HG03571 (cell line): ENCODE measurements at regions not wholly inside any gene's neighbourhood (a gene's known extent, or its start where the extent isn't known, plus 50 kb on each side); places are given as distances from the start of the nearest gene placed in this dataset.

Source experiments
- ATAC-seq: cut with Tn5 transposase; IDR thresholded peaks from one replicate; pipeline ENCODE4 v1.9.1; 2021; ENCODE audit not compliant: unreplicated experiment

DNA sequence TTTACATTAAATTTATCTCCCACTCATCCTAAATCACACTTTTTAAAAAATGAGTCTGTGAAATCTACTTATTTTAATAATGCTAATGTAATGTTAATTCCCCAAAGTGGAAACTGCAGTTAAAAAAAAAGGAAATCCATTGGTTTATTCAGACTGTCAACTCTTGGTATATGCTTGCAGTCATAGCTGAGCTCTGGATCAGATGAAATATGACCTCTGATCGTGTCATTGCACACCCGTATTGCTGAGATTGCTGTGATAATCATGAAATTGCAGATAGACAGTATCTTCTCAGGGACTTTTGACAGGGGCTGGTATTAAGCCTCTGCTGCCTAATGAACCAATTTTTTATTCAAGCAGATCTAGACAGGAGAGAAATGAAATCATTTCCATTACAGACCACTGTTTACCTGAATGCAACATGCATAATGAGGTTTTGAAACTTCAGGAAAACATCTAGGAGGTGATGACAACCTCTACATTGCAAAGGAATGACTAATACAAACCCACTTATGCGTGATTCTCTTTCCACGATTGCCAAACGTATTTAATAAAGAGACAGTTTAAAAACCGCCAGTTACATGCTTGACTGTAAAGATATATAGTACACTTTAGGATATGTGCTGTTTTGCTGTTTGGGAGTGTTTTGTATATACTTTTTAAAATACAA lies 138.3 kb upstream of the PUDP start:
- no peak for ATAC-seq

DNA sequence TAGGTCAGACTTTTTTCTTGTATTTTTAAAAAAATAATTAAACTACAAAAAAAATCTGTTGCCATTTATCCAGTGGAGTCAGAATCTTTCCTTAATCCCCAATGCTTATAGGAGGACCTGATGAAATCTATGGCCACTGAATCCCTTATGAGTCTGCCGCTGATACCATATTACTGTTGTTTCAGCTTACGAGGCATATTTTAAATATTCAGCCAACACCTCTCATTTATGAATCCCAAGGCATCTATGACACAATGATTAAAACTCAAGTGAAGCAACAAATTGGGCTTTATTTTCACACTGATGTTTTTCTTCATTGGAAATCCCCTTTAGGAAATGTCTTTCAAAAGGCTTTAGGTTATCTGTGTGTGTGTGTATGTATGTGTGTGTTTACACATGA lies 137.8 kb upstream of the PUDP start:
- no peak for ATAC-seq

DNA sequence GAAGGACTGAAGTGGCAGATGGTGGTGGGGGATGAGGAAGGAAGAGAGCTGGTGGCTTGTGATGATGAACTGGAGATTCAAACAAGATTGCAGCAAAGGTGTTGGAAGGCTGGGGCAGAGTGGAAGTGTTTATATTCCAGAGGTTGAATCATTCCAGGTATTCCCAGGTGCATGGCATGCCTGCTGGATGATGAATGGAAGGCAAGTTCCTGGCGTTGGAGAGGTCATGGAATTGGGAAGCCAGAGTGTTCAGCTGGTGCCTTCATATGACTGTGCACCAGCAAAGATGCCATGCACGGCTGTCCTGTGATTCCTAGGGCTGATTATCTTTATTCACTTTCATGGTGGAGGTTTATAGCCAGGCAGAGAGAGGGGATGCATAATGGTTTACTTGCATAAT lies 135.8 kb upstream of the PUDP start:
- ATAC-seq = no peak

DNA sequence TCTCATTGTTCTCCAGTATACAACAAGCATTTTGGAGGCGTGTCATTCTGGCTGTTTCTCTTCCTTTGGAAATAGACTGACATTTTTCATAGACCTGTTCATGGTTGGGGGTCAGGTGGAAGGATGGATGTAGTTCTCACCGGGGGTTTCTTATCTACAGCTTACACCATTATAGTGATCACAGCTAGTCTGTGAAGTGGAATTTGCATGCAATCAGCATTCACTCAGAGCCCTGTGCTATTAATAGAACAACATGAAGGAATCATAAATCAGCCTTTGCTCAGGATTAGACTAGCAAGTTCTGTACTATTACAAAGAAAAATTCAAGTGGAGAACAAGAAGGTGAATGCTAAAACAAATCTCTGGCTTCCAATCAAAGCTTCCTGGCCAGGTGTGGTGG lies 132.6 kb upstream of the PUDP start:
- no peak for ATAC-seq

DNA sequence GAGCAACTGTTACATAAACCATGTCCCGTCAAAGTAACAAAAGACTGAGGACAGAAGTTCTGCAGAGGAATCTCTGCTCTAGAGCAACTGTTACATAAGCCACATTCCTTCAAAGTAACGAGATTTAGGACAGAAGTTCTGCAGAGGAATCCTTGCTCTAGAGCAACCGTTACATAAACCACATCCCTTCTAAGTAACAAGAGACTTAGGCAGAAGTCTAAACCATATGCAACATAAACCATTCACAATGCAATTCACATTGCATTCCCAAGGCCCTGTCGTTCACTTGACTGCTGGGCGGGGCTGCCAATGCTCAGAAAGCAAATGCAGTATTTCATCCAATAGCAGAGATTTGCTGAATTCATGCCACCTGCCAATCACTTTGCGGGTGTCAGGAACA lies 124.4 kb upstream of the PUDP start:
- no peak for ATAC-seq

DNA sequence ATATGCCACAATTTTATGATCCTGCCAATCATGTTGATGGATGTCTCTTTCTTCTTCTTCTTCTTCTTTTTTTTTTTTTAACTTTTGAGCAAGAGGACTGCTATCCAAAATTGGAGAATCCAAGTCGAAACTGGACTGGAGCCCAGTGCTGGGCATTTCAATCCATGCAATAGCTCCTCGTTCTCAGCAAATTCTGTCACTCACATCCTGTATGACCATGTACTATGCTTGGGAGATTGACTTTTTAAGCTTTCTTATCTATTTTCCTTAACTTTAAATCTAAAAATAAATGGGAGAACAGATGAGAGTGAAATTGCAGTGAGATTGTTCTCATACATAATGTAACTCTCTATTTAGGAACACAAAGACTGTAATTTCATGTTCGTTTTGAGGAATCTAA lies 123.0 kb upstream of the PUDP start:
- ATAC-seq = no peak

DNA sequence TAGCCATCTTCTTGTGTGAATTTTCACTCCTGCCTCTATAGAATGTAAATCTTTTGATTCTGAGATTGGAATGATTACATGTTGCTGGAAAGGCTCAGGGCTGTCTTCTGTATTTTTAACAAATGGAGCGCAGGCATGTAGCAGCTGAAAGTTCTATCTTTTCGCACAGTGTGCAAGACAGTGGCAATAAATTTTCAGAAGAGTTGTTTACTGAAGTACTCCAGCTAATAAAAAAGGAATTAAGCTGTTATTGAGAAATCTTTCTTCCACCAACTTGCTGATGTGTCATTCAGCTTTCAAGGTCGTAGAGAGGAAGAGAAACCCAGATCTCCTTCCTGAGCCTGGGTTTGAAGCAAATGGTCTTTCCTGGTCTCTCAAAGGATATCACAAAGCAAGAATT lies 122.0 kb upstream of the PUDP start:
- no peak for ATAC-seq

DNA sequence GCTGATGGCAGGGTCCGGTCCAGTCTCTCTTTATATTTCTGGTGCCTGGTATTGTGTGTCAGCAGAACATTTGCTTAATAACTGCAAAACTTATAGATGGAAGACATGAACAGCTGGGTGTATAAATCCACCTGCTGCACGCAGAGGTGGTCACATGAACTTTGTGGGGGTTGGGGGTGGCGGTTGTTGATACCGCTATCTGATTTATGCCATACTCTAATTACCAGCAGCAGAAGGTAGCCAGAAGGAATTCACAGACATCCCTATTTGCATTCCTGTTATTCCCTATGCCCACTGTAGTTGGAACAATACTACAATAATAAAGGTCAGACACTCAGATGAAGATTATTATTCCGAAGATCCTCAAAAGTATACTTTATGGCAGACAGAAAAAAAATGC lies 121.6 kb upstream of the PUDP start:
- no peak for ATAC-seq

DNA sequence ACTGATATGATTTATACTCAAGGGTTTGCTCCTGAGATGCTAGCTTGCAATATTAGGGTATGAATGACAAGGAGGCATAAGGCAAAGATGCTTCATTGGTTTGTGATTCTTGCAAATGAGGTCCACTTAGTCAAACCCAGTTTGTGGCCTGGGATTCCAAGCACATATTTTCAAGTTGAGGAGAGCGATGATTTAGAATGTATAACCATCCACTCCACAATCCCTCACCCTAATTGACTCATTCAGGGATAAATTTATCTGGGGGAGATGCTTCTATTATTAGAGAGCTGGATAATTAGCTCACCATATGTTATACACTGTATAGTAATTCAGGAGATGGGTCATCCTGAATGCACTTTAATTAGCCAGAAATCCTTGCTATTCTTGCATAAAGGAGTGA lies 118.3 kb upstream of the PUDP start:
- ATAC-seq = no peak

DNA sequence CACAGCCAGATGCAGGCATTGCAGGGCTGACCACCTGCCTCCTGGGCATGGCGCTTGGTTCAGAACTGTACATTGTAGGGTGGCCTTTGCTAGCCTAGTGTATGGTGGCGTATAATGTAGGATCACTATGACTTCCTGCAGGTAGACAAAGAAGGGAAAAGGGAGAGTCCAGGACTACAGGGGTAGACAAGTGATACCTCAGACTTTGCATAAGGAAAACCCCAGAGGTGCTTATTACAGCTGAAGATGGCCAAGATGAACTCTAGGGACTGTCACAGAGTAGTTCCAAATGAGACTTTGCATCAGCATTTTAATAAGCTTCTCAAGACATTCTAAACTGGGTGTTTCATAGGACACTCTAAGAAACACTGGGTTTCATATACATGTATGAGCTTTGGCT lies 116.4 kb upstream of the PUDP start:
- ATAC-seq = peak; percentile 34

DNA sequence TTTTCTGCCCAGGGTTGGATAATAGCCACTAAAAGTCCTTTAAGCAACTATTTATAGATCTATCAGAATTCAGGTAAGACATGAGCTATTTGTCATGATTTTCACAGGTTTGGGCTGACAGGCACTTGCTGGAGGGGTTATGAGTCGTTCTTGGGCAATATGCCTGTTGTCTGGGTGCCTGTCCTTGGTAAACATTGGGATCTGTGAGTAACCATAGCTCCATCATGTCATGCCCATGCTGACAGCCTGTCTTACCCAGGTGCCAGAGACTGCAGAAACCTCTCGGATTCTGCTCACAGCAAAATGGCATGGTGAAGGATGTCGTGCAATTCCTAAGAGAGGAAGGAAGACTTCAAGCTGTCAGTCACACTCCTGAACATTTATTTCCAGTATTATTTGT lies 116.0 kb upstream of the PUDP start:
- ATAC-seq = no peak

DNA sequence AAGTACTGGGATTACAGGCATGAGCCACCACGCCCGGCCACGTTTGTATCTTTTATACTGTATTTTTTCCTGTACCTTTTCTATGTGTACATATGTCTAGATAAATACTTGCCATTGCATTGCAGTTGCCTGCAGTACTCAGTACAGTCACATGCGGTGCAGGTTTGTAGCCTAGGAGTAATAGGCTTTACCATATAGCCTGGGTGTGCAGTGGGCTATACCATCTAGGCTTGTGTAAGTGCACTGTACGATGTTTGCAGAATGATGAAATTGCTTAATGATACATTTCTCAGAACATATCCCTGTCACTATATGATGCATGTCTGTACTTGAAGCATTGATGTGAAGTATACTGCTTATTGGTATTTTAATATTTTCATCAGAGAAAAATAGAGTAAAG lies 115.4 kb upstream of the PUDP start:
- ATAC-seq = no peak

DNA sequence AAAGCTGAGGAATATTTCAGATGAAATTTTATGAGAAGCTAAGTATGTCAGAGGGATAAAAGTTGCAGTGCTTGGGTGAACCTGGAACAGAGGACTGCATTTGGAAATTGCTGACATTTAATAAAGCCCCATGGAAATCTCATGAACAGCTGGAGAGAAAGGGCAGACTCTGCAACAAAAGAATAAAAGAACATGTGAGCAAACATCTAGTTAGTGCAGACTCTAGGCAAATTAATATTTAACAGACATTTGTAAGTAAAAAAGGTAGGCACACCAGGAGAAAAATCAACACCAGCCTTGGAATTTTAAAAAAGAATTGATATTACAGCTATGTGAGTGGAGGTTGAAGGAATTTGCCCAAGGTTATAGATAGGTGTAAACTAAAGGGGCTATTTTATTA lies 114.6 kb upstream of the PUDP start:
- no peak for ATAC-seq

DNA sequence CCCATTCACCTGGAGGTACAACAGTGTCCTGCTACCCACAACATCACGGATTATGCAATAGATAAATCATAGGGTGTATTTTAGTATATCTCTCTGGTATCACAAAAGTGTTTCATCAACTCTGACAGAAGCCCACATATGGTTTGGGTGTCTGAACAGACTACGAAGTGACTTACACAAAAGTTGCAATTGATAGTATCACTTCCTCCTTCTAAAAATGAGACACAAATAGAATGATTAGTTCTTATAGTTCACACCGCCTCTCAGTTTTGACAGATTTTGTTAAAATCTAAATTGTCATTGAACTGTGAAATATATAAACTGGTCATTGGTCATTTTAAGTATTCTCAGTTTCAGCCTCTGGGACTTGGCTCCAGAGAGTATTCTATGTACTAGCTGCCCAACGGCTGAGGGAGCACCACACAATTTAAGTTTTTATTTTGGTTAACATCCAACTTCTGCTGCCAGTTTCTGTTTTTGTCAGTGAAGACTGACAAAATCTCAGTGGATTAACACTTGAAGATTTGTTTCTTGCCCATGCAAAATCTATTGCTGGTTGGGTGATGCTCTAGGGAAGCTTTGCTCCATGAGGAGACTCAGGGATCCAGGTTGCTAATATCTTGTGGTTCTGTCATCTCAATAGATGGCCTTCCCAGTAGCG lies 113.8 kb upstream of the PUDP start:
- peak; percentile 91 for ATAC-seq

DNA sequence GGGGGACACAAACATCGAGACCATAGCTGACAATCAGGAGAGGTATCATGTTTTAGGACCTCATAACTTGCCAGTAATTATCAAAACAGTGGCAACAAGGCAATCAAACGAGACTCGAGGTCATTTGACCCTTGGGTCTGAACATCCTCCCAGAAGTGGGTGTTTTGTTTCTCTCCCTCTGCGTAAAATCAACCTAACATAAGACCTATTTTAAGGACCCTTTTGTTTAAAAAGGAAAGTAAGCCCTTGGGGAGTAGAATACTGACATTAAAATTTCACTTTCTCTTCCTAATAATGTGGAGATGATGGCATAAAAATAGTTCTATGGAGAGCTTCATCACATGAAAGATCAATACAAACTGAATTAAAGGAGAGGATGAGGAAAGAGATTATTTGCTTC lies 106.2 kb upstream of the PUDP start:
- ATAC-seq = no peak

DNA sequence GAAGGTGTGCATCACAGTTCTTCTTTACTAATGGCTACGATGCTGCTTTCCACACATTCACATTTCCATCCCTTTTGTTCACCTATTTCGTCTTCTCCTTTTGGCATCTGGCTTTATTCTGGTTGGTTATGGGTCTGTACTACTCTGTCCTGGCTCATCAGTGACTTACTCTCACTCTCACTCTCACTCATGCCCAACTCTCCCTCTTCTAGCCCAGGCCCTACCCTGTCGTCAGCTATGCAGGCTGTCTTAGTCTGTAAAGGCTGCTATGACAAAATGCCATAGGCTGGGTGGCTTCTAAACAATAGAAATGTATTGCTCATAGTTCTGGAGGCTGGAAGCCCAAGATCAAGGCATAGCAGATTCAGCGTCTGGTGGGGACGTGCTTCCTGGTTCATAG lies 105.6 kb upstream of the PUDP start:
- no peak for ATAC-seq

DNA sequence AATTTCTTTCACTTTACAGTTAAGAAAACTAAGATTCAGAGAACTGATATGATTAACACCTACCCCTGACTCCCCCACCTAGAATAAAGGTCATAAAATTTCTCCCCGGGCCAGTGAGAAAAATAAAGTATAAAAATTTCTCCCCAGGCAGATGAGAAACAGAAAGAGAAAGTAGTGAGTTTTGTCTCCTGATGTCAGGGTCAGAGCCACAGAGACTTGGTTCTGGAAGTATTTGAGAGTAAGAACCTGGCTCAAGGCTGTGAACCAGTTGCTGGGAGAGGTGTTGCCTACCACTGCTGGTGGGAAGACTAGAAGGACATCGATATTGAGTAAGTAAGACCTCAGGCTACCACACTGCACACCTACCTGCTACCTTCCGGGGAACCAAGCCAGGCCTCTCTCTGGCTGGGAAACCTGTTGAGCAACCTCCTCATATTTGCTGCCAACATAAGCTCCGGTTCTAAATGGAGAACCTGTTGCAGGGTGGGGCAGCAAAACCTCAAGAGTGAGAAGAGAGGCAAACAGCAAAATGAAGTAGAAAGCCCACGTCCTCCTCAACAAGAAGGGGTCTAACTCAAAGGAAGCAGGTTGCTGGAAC lies 104.2 kb upstream of the PUDP start:
- no peak for ATAC-seq

DNA sequence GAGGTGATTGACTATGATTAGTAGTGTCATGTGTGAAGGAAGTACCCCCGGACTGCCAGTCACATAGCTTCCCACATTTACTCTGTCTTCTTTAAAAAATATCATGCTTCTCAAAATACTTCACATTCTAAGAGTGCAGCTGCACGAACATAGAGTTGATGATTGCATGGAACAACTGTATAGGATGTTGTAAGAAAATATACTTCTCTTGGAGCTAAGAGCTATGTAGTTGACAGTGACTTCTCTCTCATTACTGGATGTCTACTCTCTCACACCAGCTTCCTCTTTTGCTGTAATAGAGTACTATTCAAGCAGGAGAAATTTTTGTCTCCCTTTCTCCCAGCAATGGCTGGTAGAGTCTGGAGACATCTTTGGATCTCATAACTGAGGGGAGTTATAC lies 99.4 kb upstream of the PUDP start:
- no peak for ATAC-seq

DNA sequence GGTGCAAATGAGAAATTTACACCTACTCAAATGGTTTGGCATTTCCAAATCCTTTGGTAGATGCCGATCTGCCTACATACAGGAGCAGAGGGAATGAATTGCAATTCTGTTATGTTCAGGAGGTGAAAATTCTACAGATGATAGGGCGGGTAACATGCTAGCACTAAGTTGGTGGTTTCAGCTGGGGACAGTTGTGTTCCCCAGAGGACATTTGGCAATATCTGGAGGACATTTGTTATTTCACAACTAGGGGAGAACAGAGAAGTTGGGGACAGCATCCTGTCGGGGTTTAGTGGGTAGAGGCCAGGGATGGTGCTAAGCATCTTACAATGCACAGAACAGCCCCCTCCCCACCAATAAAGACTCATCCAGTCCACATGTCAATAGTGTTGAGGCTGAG lies 96.5 kb upstream of the PUDP start:
- ATAC-seq = no peak

DNA sequence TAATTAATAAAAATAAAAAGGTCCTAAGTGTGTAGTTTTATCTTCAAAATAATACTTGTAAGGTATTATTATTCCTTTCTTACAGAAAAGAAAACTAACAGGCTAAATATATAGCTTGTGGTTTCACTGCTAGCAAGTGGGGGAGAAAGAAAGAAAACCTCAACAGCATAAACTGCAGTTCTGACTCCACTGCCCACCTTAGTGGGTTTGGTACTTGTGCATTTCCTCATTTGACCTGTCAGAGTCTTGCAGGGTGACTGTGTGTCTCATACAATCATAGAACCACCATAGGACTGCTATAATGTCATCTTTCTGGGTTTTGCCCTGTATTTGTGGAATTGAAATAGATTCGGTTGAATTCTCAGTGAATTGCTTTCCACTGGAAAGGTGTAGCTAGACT lies 94.7 kb upstream of the PUDP start:
- peak; percentile 89 for ATAC-seq

DNA sequence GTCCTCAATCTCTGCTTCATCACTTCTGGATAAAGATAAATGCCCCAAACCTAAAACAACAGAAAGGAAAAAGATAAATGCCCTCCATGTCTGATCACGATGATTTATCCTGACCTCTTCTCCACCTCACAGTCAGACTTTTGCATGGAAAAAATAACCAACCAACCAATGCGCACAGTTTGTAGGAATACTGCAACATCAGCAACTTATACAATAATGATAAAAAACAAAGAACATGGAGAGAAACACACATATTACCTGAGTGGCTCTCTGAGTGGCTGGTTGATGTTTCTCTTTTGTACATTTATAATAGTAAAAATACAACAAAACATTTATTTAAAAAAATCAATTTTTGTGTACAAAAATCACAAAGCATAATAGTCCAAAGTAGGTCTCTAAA lies 93.0 kb upstream of the PUDP start:
- no peak for ATAC-seq

DNA sequence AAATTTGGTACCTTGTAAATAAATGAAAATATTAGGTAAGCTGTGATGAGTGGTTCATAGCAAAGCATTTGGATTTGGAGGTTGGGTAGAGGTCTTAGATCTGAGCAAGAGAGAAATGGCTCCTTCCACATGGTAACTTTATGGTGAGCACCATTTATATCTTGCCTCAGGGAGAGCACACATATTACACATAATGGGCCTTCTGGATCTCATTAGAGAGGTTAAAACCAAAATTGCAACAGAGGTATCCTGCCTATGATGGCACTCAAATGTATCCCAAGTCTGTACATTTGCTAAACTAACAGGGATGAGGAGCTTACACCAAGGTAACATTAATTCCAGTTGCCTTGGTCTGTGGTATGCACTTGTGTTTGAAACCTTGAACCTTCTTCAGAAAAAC lies 87.1 kb upstream of the PUDP start:
- ATAC-seq = no peak
